Activated T-cell treated with anti-CD3 and anti-CD28 coated beads, Interleukin-2, amount 50 U/mL, for 1 hour (primary cell): ENCODE measurements at regions not wholly inside any gene's neighbourhood (a gene's known extent, or its start where the extent isn't known, plus 50 kb on each side); places are given as distances from the start of the nearest gene placed in this dataset.
A peak's percentile ranks its signal among the peaks of the same experiment; 100 is the strongest.
"Not testable (repeated sequence)": the region's sequence is repeated elsewhere in the genome, so short reads cannot be mapped to it uniquely, and the experiment has no call there.

Experiments used
- DNase-seq: peaks from one replicate; pipeline ENCODE4 v3.0.0-alpha.2; 2020

GRCh38 chr14:106233191-106233590, 706.8 kb downstream of the TMEM121 start:
- not testable (repeated sequence) for DNase-seq

GRCh38 chr14:106234525-106235254, 708.3 kb downstream of the TMEM121 start:
- DNase-seq, result peak; percentile 51

GRCh38 chr14:106235356-106236159, 709.2 kb downstream of the TMEM121 start:
- no peak for DNase-seq

GRCh38 chr14:106248321-106249192, 722.2 kb downstream of the TMEM121 start:
- no peak for DNase-seq

- DNase-seq, result not testable (repeated sequence)
These were observed 727.6 kb downstream of the TMEM121 start for GRCh38 chr14:106253995-106254394.

- peak; percentile 82 for DNase-seq
These were observed 731.2 kb downstream of the TMEM121 start for GRCh38 chr14:106257569-106257994.

GRCh38 chr14:106268013-106268727, 741.8 kb downstream of the TMEM121 start:
- DNase-seq, result peak; percentile 82

- DNase-seq, result no peak
These were observed 742.6 kb downstream of the TMEM121 start for GRCh38 chr14:106269029-106269428.

GRCh38 chr14:106269451-106270204, 743.2 kb downstream of the TMEM121 start:
- no peak for DNase-seq

- DNase-seq, result not testable (repeated sequence)
These were observed 744.2 kb downstream of the TMEM121 start for GRCh38 chr14:106270476-106271121.

GRCh38 chr14:106276326-106277267, 750.2 kb downstream of the TMEM121 start:
- DNase-seq, result peak; percentile 35

- DNase-seq, result peak; percentile 57
These were observed 751.1 kb downstream of the TMEM121 start for GRCh38 chr14:106277503-106277902.

- DNase-seq, result no peak
These were observed 754.5 kb downstream of the TMEM121 start for GRCh38 chr14:106280876-106281275.

GRCh38 chr14:106286697-106287290, 760.4 kb downstream of the TMEM121 start:
- DNase-seq, result peak; percentile 40

GRCh38 chr14:106287506-106287905, 761.1 kb downstream of the TMEM121 start:
- no peak for DNase-seq

- no peak for DNase-seq
These were observed 765.2 kb downstream of the TMEM121 start for GRCh38 chr14:106291626-106292025.

- no peak for DNase-seq
These were observed 767.9 kb downstream of the TMEM121 start for GRCh38 chr14:106294324-106294723.

GRCh38 chr14:106300951-106301510, 774.6 kb downstream of the TMEM121 start:
- DNase-seq, result not testable (repeated sequence)

GRCh38 chr14:106301609-106302008, 775.2 kb downstream of the TMEM121 start:
- not testable (repeated sequence) for DNase-seq
